Thyroid gland (tissue), 4 donors: ENCODE measurements at regions not wholly inside any gene's neighbourhood (a gene's known extent, or its start where the extent isn't known, plus 50 kb on each side); places are given as distances from the start of the nearest gene placed in this dataset.
A peak's percentile ranks its signal among the peaks of the same experiment; 100 is the strongest.

ENCODE experiments used
- DNase-seq, 2 donors: peaks; one replicate each; pipeline ENCODE4 v3.0.0-alpha.2; 2019
- H3K27ac ChIP-seq, 3 donors: fragments of 200-600 bp; sonication (generic); 1 replicate in 2 of 3; 2 replicates in 1 of 3; pipeline ENCODE4 v1.5.1; 2016 to 2019; ENCODE audit warnings: mild to moderate bottlenecking in 1 of 3, moderate library complexity in 1 of 3
- H3K27me3 ChIP-seq: fragments of 200-600 bp; sonication (generic); one replicate; pipeline ENCODE4 v1.5.1; 2019
- H3K36me3 ChIP-seq, 2 donors: fragments of 200-600 bp; sonication (generic); one replicate each; pipeline ENCODE4 v1.5.1; 2016 to 2019
- H3K4me1 ChIP-seq, 2 donors: fragments of 200-600 bp; sonication (generic); one replicate each; pipeline ENCODE4 v1.5.1; 2017 to 2019
- H3K4me3 ChIP-seq, 3 donors: fragments of 200-600 bp; sonication (generic); replicated peaks in 1 of 3; 1 replicate in 2 of 3; 2 replicates in 1 of 3; pipeline ENCODE4 v1.5.1; 2016; ENCODE audit warnings: mild to moderate bottlenecking in 1 of 3
- H3K9me3 ChIP-seq: fragments of 200-600 bp; sonication (generic); one replicate; pipeline ENCODE4 v1.5.1; 2017
- POLR2A ChIP-seq, 2 donors: fragments of 450-650 bp; IDR thresholded peaks; one replicate each; pipeline ENCODE4 v1.6.1; 2017; ENCODE audit warnings: antibody characterized with exemption in 2 of 2, mild to moderate bottlenecking in 2 of 2, moderate library complexity in 1 of 2
- WGBS, 2 donors: methylation state at CpG; one replicate each; pipeline ENCODE4 v1.1.5; 2017; 5-methylcytosine and 5-hydroxymethylcytosine counted together
- intact Hi-C: fragments of 100-400 bp; cut with DNase I; formaldehyde crosslinking; loops from one replicate; pipeline ENCODE4 v1.15.1; 2023
- TF ChIP-seq, protein P1 (sequence below), 6 experiments: fragments of 200-600 bp in 3 of 6; fragments of 450-650 bp in 3 of 6; sonication (generic) in 3 of 6; IDR thresholded peaks; one replicate each; pipeline ENCODE4 v1.5.1; 2016 to 2019; ENCODE audit warnings: antibody characterized with exemption in 6 of 6, mild to moderate bottlenecking in 2 of 6, inconsistent platforms in 1 of 6, moderate library complexity in 1 of 6

DNA sequence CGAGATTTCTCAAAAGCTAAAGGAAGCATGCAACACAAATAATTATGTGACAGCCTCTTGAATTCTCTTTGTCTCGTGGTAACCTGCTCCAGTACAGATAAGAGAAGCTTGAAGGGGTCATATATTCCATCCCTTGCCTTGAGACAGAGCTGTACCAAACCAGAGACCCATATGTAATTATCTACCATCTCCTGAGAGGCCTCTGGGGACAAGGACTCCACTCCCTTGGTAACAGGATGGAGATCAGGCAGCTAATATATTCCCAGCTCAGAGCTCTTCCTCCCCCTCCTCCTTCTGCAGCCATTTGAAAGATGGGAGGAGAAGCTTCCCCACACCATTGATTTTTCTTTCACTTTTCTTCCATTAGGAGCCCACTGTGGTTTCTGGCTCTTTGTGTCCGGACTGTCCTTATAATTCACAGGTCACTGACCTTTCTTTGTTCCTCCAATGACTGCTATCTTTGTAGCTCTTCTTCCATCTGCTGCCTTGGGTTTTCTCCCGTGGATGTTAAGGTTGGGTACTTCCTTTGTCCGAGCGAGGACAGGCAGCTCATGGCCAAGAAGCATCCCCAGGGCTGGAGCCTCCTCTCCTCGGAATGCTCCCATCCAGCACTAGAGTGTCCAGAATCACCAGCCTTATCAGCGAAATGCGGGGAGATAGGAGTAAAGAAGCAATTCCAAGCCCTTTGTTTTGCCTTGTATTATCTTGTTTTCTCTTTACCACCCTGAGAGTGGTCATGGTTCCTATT lies 51.4 kb upstream of the CALM2 start:
- TF ChIP-seq, protein P1, sequence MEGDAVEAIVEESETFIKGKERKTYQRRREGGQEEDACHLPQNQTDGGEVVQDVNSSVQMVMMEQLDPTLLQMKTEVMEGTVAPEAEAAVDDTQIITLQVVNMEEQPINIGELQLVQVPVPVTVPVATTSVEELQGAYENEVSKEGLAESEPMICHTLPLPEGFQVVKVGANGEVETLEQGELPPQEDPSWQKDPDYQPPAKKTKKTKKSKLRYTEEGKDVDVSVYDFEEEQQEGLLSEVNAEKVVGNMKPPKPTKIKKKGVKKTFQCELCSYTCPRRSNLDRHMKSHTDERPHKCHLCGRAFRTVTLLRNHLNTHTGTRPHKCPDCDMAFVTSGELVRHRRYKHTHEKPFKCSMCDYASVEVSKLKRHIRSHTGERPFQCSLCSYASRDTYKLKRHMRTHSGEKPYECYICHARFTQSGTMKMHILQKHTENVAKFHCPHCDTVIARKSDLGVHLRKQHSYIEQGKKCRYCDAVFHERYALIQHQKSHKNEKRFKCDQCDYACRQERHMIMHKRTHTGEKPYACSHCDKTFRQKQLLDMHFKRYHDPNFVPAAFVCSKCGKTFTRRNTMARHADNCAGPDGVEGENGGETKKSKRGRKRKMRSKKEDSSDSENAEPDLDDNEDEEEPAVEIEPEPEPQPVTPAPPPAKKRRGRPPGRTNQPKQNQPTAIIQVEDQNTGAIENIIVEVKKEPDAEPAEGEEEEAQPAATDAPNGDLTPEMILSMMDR (IDR thresholded peaks at IDR 0.05), result no peak
- TF ChIP-seq POLR2A (IDR thresholded peaks at IDR 0.05), result no peak
- intact Hi-C loops, result no loop called here
- no peak overlapping the region for H3K27ac ChIP-seq
- H3K36me3 ChIP-seq, result no peaks in the 10 kb centered on the region
- 83 to 85% methylated on average over 9 of the region's 9 CpGs for WGBS, 2 donors
- H3K4me3 ChIP-seq, result no peak overlapping the region
- no peak for DNase-seq
- H3K4me1 ChIP-seq, result peaks cover 11 to 19% of the 10 kb centered on the region in 2 donors
- H3K27me3 ChIP-seq, result no peaks in the 10 kb centered on the region
- H3K9me3 ChIP-seq, result no peaks in the 10 kb centered on the region

DNA sequence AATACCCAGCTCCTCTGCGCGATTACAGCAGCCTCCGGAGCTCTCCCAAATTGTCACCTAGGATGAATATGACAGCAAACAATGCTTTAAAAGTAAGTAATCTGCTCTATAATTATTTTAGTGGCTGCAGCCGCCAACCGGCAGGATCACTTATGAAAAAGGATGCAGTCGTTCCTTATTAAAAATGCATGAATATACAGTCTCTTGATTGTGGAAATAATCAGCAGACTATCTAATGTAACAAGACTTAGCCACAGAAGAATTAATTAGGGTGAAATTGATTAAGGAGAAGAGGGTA lies 50.6 kb upstream of the CALM2 start:
- Histone ChIP-seq H3K27ac (peak overlapping the region in 1 of 3 donors; percentile 39), H3K36me3 (no peaks in the 10 kb centered on the region), H3K4me3 (no peak overlapping the region), H3K9me3 (no peaks in the 10 kb centered on the region), H3K27me3 (no peaks in the 10 kb centered on the region), H3K4me1 (peaks cover 11 to 19% of the 10 kb centered on the region in 2 donors)
- no peak for DNase-seq
- no peak for TF ChIP-seq POLR2A (IDR thresholded peaks at IDR 0.05)
- TF ChIP-seq, protein P1 (IDR thresholded peaks at IDR 0.05), result no peak
- 62 to 71% methylated on average over 6 of the region's 6 CpGs for WGBS, 2 donors
- intact Hi-C loops, result no loop called here

GRCh38 chr2:47226132-47226922 lies 50.0 kb upstream of the CALM2 start:
- Histone ChIP-seq H3K9me3 (no peaks in the 10 kb centered on the region), H3K36me3 (no peaks in the 10 kb centered on the region), H3K27me3 (no peaks in the 10 kb centered on the region), H3K4me3 (no peak overlapping the region), H3K4me1 (peaks cover 11 to 19% of the 10 kb centered on the region in 2 donors), H3K27ac (peak overlapping the region; percentile 35 to 45 (median 39))
- no peak for TF ChIP-seq POLR2A (IDR thresholded peaks at IDR 0.05)
- TF ChIP-seq, protein P1 (IDR thresholded peaks at IDR 0.05), result no peak
- 64% methylated on average over 4 of the region's 4 CpGs for WGBS, 2 donors
- intact Hi-C loops, result no loop called here
- no peak for DNase-seq
